ENCODE measurements at regions not wholly inside any gene's neighbourhood (a gene's known extent, or its start where the extent isn't known, plus 50 kb on each side); places are given as distances from the start of the nearest gene placed in this dataset.

- intact Hi-C loops (cut with DNase I), result no loop called here
- no peak overlapping the region for H3K4me3 ChIP-seq
- no peaks in the 10 kb centered on the region for H3K36me3 ChIP-seq (replicated peaks in 1 of 2)
- no peaks in the 10 kb centered on the region for H3K9me3 ChIP-seq (replicated peaks in 1 of 3)
- DNase-seq, result no peak
- H3K4me1 ChIP-seq (replicated peaks in 1 of 2), result peaks cover 0 to 6% of the 10 kb centered on the region in 2 donors
- H3K27me3 ChIP-seq, result no peaks in the 10 kb centered on the region
- TF ChIP-seq CTCF (IDR thresholded peaks at IDR 0.05) (no peak), POLR2A (IDR thresholded peaks at IDR 0.05) (no peak)
- no peak overlapping the region for H3K27ac ChIP-seq
These were observed 69.8 kb upstream of the HAO2 start for GRCh38 chr1:119298687-119299303.

GRCh38 chr1:119302011-119302410 lies 66.6 kb upstream of the HAO2 start:
- H3K4me1 ChIP-seq (replicated peaks in 1 of 2), result no peaks in the 10 kb centered on the region
- H3K9me3 ChIP-seq (replicated peaks in 1 of 3), result no peaks in the 10 kb centered on the region
- H3K36me3 ChIP-seq (replicated peaks in 1 of 2), result no peaks in the 10 kb centered on the region
- WGBS, 4 donors, result 87 to 94% (median 90%) methylated on average over 3 of the region's 3 CpGs
- H3K27ac ChIP-seq, result no peak overlapping the region
- DNase-seq, result no peak
- H3K27me3 ChIP-seq, result no peaks in the 10 kb centered on the region
- H3K4me3 ChIP-seq, result no peak overlapping the region
- TF ChIP-seq POLR2A (IDR thresholded peaks at IDR 0.05) (no peak), CTCF (IDR thresholded peaks at IDR 0.05) (no peak)
- intact Hi-C loops (cut with DNase I), result no loop called here

- intact Hi-C loops (cut with DNase I), result no loop called here
- no peak for TF ChIP-seq POLR2A (IDR thresholded peaks at IDR 0.05)
- TF ChIP-seq CTCF (IDR thresholded peaks at IDR 0.05), result no peak
- H3K27me3 ChIP-seq, result no peaks in the 10 kb centered on the region
- WGBS, 4 donors, result 53 to 71% (median 58%) methylated on average over 3 of the region's 3 CpGs
- no peak for DNase-seq
- no peaks in the 10 kb centered on the region for H3K9me3 ChIP-seq (replicated peaks in 1 of 3)
- no peaks in the 10 kb centered on the region for H3K4me1 ChIP-seq (replicated peaks in 1 of 2)
- H3K4me3 ChIP-seq, result no peak overlapping the region
- no peaks in the 10 kb centered on the region for H3K36me3 ChIP-seq (replicated peaks in 1 of 2)
- no peak overlapping the region for H3K27ac ChIP-seq
These were observed 60.4 kb upstream of the HAO2 start for GRCh38 chr1:119308130-119308700.

GRCh38 chr1:119308806-119309205 lies 59.8 kb upstream of the HAO2 start:
- Histone ChIP-seq H3K4me1 (replicated peaks in 1 of 2) (no peaks in the 10 kb centered on the region), H3K36me3 (replicated peaks in 1 of 2) (no peaks in the 10 kb centered on the region), H3K27ac (no peak overlapping the region), H3K4me3 (no peak overlapping the region), H3K9me3 (replicated peaks in 1 of 3) (no peaks in the 10 kb centered on the region), H3K27me3 (no peaks in the 10 kb centered on the region)
- DNase-seq, result no peak
- intact Hi-C loops (cut with DNase I), result no loop called here
- WGBS, 4 donors, result 83 to 98% (median 90%) methylated on average over 2 of the region's 2 CpGs
- TF ChIP-seq POLR2A (IDR thresholded peaks at IDR 0.05) (no peak), CTCF (IDR thresholded peaks at IDR 0.05) (no peak)
